ENCODE measurements at regions not wholly inside any gene's neighbourhood (a gene's known extent, or its start where the extent isn't known, plus 50 kb on each side); places are given as distances from the start of the nearest gene placed in this dataset.

GRCh38 chr9:108161503-108161902 lies 671.9 kb upstream of the KLF4 start:
- Histone ChIP-seq H3K4me1 (ENCODE audit: insufficient read depth, low read length) (peaks cover 15% of the 10 kb centered on the region), H3K9me3 (ENCODE audit: low read length) (no peaks in the 10 kb centered on the region), H3K27me3 (ENCODE audit: low read length) (no peaks in the 10 kb centered on the region), H3K36me3 (ENCODE audit: low read depth, low read length) (no peaks in the 10 kb centered on the region), H3K4me2 (ENCODE audit: low read length) (no peak overlapping the region), H3K9me2 (replicated peaks; ENCODE audit: low read length) (no peaks in the 10 kb centered on the region), H3K9ac (ENCODE audit: low read length) (no peak overlapping the region), H3F3A (ENCODE audit: low read length, unreplicated experiment) (no peaks in the 10 kb centered on the region), H3K79me2 (ENCODE audit: low read length) (no peaks in the 10 kb centered on the region), H4K20me1 (ENCODE audit: low read length) (no peaks in the 10 kb centered on the region), H3K4me3 (ENCODE audit: low read length) (no peak overlapping the region), H2AFZ (ENCODE audit: low read length) (no peak overlapping the region), H3K27ac (ENCODE audit: low read length) (no peak overlapping the region)
- ATAC-seq: no peak
- ChIA-PET POLR2A (ENCODE audit: unreplicated experiment) (no interaction called here), CTCF (no interaction called here)
- DNase-seq: no peak
- intact Hi-C loops (cut with micrococcal nuclease): no loop called here
- no TSS peak for BruUV-seq (replicated peaks)
- no peak for TF ChIP-seq CTCF (conservative IDR thresholded peaks at IDR 0.05; ENCODE audit: low read depth, low read length)
- no peak for TF ChIP-seq EZH2 (IDR thresholded peaks at IDR 0.05; ENCODE audit: low read length, unreplicated experiment)
- no peak for TF ChIP-seq EZH2phosphoT487 (IDR thresholded peaks at IDR 0.05; ENCODE audit: borderline replicate concordance, low read length)

- H3K9ac ChIP-seq (ENCODE audit: low read length): no peak overlapping the region
- DNase-seq (no peak), ATAC-seq (no peak)
- TF ChIP-seq EZH2 (IDR thresholded peaks at IDR 0.05; ENCODE audit: low read length, unreplicated experiment) (no peak), EZH2phosphoT487 (IDR thresholded peaks at IDR 0.05; ENCODE audit: borderline replicate concordance, low read length) (no peak), CTCF (conservative IDR thresholded peaks at IDR 0.05; ENCODE audit: low read depth, low read length) (no peak)
- no peak overlapping the region for H3K4me3 ChIP-seq (ENCODE audit: low read length)
- POLR2A ChIA-PET (ENCODE audit: unreplicated experiment): no interaction called here
- no peaks in the 10 kb centered on the region for H3K79me2 ChIP-seq (ENCODE audit: low read length)
- H3K4me1 ChIP-seq (ENCODE audit: insufficient read depth, low read length): peaks cover 22% of the 10 kb centered on the region
- H3K27ac ChIP-seq (ENCODE audit: low read length): no peak overlapping the region
- no peaks in the 10 kb centered on the region for H3K27me3 ChIP-seq (ENCODE audit: low read length)
- H4K20me1 ChIP-seq (ENCODE audit: low read length): no peaks in the 10 kb centered on the region
- no peaks in the 10 kb centered on the region for H3K36me3 ChIP-seq (ENCODE audit: low read depth, low read length)
- CTCF ChIA-PET: no interaction called here
- intact Hi-C loops (cut with micrococcal nuclease): no loop called here
- H3F3A ChIP-seq (ENCODE audit: low read length, unreplicated experiment): no peaks in the 10 kb centered on the region
- no peak overlapping the region for H3K4me2 ChIP-seq (ENCODE audit: low read length)
- no peaks in the 10 kb centered on the region for H3K9me3 ChIP-seq (ENCODE audit: low read length)
- BruUV-seq (replicated peaks): no TSS peak
- no peaks in the 10 kb centered on the region for H3K9me2 ChIP-seq (replicated peaks; ENCODE audit: low read length)
- no peak overlapping the region for H2AFZ ChIP-seq (ENCODE audit: low read length)
Measured at GRCh38 chr9:108160706-108161355, 671.3 kb upstream of the KLF4 start.

GRCh38 chr9:108160039-108160438 lies 670.5 kb upstream of the KLF4 start:
- CTCF ChIA-PET: no interaction called here
- no peak for DNase-seq

More at GRCh38 chr9:108160039-108160438, 670.5 kb upstream of the KLF4 start:
- no peak overlapping the region for H3K4me3 ChIP-seq (ENCODE audit: low read length)
- intact Hi-C loops (cut with micrococcal nuclease): no loop called here
- H3K9ac ChIP-seq (ENCODE audit: low read length): no peak overlapping the region
- H4K20me1 ChIP-seq (ENCODE audit: low read length): no peaks in the 10 kb centered on the region
- ATAC-seq: no peak
- no peaks in the 10 kb centered on the region for H3K27me3 ChIP-seq (ENCODE audit: low read length)
- TF ChIP-seq EZH2 (IDR thresholded peaks at IDR 0.05; ENCODE audit: low read length, unreplicated experiment) (no peak), EZH2phosphoT487 (IDR thresholded peaks at IDR 0.05; ENCODE audit: borderline replicate concordance, low read length) (no peak), CTCF (conservative IDR thresholded peaks at IDR 0.05; ENCODE audit: low read depth, low read length) (no peak)
- H3K27ac ChIP-seq (ENCODE audit: low read length): no peak overlapping the region
- H3F3A ChIP-seq (ENCODE audit: low read length, unreplicated experiment): no peaks in the 10 kb centered on the region
- no peaks in the 10 kb centered on the region for H3K9me3 ChIP-seq (ENCODE audit: low read length)
- POLR2A ChIA-PET (ENCODE audit: unreplicated experiment): interaction anchor here (0.6 kb wide), 1 partner anchor 409 kb away, joined by 5 read pairs; no protein-coding TSS in a partner anchor
- H3K9me2 ChIP-seq (replicated peaks; ENCODE audit: low read length): no peaks in the 10 kb centered on the region
- no peaks in the 10 kb centered on the region for H3K79me2 ChIP-seq (ENCODE audit: low read length)
- peaks cover 23% of the 10 kb centered on the region for H3K4me1 ChIP-seq (ENCODE audit: insufficient read depth, low read length)
- no peak overlapping the region for H3K4me2 ChIP-seq (ENCODE audit: low read length)
- BruUV-seq (replicated peaks): no TSS peak
- no peaks in the 10 kb centered on the region for H3K36me3 ChIP-seq (ENCODE audit: low read depth, low read length)
- no peak overlapping the region for H2AFZ ChIP-seq (ENCODE audit: low read length)
